ENCODE measurements at regions not wholly inside any gene's neighbourhood (a gene's known extent, or its start where the extent isn't known, plus 50 kb on each side); places are given as distances from the start of the nearest gene placed in this dataset.

- TF ChIP-seq CTCF (IDR thresholded peaks at IDR 0.05) (no peak), POLR2A (IDR thresholded peaks at IDR 0.05) (no peak)
Measured at GRCh38 chr16:32116080-32116479, 137.0 kb upstream of the TP53TG3D start.
